ENCODE measurements at regions not wholly inside any gene's neighbourhood (a gene's known extent, or its start where the extent isn't known, plus 50 kb on each side); places are given as distances from the start of the nearest gene placed in this dataset.

DNA sequence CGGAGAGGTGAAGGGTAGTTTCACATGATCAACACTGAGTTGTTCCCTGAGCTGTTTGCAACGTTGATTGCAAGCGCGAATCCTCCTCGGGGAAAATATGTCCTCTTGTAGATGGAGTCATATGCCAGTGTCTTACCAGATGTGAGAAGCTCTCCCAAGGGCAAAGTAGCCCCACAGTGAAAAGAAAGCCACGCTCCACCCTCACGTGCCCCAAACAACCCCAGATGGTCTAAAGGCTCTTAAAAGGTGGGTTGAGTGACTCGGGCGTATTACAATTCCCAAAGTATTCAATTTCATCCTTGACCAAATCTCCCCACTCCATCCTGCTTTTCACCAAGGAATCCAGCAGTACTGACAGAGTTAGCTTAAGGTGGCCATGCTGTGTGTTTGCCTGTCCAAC, 332.1 kb upstream of the SOX11 start:
- no peak for TF ChIP-seq CTCF (IDR thresholded peaks at IDR 0.05; ENCODE audit: low read depth, low read length, poor library complexity, severe bottlenecking)
- no peak for TF ChIP-seq EZH2phosphoT487 (IDR thresholded peaks at IDR 0.05; ENCODE audit: borderline replicate concordance, low read length)
